HG03108 (cell line): ENCODE measurements at regions not wholly inside any gene's neighbourhood (a gene's known extent, or its start where the extent isn't known, plus 50 kb on each side); places are given as distances from the start of the nearest gene placed in this dataset.

Experiments used
- ATAC-seq: cut with Tn5 transposase; IDR thresholded peaks from one replicate; pipeline ENCODE4 v1.9.1; 2021; ENCODE audit warnings: moderate library complexity; ENCODE audit not compliant: unreplicated experiment

DNA sequence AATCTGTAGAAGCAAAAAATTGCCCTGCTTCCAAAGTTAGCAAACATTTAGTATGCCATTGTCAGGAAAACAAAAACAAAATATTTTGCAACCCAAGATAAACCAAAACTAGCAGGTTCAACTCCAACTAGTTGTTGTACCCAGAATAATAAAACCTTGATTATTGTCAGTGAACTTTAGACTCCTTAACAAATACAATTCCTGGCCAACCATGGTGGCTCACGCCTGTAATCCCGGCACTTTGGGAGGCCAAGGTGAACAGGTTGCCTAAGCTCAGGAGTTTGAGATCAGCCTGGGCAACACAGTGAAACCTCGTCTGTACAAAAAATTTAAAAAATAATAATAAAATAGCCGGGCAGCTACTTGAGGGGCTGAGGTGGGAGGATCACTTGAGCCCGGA, 53.6 kb upstream of the EPCAM start:
- no peak for ATAC-seq

DNA sequence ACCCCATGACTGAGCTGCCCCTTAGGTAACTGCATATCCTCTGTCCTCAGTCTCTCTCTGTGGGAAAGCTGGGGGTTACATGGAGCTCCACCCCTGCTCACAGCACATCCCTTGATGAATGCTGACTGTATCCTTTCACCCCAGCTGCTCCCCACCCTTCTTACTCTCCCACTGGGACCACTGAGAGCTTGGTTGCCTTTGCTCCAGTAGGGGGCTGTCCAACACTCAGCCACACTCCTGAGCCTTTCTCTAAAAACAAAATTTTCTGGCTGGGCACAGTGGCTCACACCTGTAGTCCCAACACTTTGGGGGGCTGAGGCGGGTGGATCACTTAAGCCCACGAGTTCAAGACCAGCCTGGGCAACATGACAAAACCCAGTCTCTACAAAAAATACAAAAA, 55.4 kb upstream of the EPCAM start:
- ATAC-seq, result no peak

DNA sequence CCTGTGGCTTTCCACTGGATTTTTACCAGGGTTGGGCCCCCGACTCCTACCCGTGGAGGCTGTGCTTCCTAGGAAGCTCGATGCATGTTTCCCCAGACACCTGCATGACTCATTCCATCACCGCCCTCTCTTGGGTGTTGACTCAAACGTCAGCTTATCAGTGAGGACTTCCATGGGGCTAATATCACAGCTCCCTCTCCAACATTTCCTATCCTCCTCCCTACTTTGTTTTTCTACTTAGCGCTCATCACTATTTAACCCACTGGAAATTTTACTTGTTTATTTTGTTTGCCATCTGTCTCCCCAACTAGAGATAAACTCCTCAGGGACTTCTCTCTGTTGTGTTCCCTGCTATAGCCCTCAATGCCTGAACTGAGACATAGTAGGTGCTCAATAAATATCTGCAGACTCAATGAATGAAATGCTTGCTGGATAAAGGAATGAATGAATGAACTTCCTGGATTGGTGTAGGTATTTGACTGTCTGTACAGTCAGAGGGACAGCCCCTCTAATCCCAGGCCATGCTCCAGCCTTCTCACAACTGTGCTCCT, 55.9 kb upstream of the EPCAM start:
- no peak for ATAC-seq

DNA sequence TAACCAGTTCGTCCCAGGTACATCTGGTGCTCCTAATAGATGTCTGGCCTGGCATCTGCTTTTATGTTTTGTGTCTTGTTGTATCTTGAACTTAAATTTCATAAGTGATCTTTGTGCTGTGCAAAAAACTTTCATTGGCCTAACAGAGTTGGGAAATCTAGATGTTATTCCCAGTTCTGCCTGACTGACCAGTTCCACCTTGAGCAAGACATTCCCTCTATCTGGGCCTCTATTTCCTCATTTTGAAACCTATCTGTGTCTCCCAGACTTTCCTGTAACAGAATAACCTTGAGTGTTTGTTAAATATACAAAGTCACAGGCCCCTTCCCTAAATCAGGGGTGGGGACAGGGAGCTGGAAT, 56.6 kb upstream of the EPCAM start:
- no peak for ATAC-seq

DNA sequence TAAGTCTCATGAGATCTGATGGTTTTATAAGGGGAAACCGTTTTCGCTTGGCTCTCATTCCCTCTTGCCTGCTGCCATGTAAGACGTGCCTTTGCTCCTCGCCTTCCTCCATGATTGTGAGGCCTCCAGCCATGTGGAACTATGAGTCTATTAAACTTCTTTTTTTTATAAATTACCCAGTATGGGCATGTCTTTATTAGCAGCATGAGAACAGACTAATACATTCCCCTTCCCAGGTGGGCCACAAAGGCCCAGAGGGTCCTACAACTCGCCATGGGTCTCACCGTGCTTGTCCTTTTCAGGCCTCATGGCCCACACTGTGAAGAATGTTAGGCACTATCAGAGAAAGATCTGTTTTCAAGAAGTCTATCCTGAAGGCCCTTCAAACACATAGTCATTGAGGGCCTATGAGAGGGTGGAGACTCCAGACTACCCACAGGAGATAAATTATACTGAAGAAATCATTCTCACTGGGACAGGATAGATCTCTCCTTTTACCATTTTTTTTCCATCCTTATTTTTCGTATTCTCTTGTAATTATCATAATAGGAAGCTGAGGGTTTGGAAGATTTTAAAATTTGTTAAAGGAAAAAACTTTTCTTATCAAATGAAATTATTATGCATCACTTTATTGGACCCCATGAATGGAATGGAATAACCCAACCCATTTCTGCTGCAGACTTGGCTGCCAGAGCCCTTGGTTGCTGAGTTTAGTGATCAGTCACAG, 57.2 kb upstream of the EPCAM start:
- ATAC-seq, result no peak

DNA sequence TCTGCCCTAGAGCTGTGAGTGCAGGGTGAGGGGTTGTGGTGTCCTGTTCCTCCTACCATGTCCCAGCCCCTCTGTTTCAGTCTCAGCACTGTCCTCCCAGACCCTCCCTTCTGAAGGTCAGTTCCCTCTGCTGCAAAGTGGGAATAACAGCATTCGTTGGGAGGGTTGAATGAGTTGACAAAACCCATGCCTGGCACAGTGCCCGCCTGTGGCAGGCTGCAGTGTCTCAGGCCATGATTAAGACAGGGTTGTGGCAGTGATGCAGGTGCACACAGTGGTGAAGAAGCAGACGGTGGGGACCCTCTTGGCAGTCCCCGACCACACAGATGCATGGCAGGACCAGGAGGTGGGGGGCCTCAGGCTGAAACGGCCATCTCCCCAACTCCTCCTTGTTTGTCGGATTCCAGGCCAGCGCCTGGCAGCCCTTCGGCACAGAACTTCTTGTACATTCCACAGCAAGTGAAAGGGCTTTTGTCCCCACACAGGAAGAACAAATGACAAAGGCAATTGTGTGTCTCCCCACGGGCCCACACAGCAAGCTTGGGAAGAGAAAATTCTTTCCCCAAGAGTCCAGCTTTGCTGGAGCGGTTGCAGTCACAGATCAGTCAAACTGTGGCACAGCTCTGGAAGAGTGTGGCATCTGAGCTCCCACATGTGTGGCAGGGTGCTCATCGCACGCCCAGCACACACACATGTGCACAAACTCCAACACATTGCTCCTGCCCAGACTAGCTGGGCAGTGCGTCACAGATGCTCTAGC, 58.1 kb upstream of the EPCAM start:
- ATAC-seq, result peak; percentile 12

DNA sequence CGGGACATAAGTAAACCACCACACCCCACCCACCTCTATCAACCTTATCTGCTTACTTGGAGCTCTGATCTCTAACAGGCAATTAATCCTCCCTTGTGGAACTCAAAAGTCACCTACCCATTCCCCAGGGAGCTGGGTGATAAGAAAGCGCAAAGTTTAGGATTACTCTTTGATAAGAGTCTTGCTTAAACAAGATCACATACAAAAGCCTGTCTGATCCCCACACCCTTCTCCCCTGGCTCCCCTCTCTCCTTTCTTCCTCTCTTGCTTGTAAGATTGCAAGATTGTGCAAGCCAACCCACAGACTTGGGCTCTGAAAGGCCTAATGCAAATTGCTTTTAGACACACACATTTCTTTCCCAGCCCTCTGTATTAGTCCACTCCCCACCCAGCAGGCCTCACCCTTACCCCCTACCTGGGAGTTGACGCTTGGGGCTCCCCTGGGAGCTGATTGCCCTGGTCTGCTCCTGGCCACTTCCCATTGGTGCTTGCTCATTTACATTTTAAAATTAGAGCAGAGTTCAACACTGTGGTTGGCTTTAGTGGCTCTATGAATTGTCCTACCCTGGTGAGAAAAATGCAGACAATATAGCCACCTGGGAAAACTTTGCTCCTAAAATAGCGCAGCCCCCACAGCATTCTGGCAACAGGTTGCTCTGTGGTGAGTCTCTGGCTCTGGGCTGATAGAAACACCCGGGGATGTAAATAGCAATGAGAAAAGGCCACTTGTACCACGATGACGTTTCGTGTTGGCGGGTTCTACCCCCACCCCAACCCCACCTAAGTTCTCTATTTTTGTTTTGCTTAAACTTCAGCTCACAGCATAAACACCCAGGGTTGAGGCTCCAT, 58.9 kb upstream of the EPCAM start:
- peak; percentile 83 for ATAC-seq

DNA sequence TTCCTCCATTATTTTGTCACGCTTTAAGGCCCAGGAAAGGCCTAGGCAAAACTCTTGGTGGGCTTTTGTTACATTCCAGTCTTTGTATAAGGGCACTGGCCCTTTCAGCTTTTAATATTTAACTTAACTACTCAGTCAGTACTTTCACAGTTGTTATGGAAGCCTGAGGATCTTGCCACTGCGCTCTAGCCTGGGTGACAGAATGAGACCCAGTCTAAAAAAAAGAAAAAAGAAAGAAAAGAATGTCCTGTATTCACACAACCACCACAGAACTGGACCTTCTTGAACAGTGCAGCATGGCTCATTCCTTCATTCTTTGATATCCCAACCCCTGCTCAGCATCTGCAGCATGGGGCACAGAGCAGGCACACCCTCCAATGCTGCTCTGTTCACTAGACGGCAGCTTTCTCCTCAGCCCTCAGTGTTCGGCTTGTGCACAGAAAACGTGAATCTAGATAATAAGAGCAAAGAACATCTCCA, 59.6 kb upstream of the EPCAM start:
- no peak for ATAC-seq

DNA sequence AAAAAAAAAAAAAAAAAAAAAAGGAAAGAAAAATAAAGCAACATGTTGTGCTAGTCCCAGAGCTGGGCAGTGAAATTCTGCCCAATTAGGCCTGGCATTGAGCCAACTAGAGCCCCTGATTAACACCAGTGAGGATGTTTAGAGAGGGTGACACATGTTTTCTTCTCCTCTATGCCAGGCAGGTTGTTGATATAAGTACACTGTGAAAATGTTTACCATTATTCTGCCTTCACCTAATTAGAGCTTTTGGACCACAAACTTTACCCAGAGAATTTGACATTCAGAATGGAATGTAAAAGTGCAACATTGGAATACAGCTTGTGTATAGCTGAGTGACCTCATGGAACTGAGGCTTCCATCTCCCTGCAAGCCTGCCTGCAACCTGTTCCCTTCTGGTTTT, 62.0 kb upstream of the EPCAM start:
- no peak for ATAC-seq

DNA sequence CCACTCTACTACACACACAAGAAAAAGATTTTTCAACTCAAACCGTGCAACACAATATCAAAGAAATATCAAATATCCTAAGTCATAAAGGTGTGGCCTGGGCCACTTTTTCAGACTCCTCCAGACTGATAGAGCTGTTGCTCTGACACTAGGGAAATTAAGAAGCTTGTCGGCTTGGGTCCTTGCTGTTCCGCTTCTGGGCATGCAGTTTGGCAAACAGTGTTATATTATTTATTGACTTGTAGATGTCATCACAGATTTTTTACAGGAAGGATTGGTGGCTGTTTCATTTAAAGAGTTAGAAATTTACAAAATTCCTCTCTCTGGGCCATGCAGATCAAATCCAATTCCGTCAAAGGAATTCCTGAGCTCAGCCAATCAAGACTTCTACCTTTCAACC, 64.5 kb upstream of the EPCAM start:
- ATAC-seq, result no peak

DNA sequence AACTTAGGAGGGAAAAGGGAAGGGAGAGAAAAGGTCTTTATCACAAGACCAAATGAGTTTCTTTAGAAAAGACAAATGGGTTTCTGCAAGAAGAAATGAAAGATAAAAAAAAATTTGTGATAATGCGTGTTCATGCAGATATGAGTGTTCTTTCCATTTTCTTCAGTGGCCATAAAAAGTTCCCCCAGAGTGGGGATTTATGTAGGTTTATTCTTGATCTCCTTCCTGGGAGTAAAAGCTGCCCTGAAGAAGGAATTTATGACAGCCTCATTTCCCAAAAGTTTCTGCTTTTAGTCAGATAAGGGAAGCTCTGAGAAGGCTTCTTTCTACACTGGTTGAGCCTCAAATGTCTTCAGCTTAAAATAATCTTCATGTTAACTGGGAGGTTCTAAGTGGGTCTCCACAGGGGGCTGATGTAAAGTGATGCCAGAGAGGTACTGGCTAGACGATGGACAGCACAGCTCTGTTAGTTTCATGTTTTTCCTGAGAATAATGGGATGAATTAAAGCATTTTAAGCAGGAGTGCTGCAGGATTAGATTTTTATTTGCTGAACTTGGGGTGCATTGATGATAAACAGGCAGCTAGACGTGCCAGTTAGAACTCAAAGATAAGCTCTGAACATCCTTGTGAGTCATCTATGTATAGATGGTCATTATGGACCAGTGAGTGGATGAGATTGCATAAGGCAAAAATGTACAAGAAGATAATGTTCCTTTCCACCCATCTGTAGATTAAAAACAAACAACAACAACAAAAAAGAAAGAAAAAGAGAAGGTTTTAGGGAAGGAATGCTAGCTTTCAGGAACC, 65.6 kb upstream of the EPCAM start:
- no peak for ATAC-seq

DNA sequence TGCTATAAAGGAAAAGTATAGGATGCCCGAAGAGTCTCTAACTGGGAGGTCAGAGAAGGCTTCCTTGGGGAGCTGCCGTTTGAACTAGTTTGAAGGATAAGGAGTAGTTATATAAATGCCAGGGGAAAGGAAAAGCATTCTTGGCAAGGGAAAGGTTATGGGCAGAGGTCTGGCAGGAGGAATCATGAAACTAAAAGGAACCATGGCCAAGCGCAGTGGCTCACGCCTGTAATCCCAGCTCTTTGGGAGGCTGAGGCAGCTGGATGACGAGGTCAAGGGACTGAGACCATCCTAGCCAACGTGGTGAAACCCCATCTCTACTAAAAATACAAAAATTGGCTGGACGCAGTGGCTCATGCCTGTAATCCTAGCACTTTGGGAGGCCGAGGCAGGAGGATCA, 66.8 kb upstream of the EPCAM start:
- ATAC-seq, result no peak

DNA sequence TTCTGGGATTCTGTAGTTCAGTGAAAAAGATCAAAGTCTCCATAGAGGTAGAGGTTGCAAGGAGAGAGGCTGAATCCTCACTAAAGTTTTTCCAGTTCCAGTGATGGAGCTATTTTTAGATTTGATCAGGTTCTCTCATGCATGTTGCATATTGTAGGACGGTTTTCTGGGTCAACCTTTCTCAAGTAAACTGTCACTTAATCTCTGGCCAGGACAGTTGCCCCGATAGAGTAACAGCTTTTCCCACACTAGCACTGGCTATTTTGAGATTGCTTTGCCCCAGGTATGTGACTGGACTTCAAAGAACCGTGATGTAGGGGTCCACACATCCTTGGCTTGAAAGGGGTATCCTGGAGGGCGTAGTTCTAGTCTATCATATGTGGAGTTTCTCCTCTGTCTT, 67.4 kb upstream of the EPCAM start:
- ATAC-seq, result no peak

DNA sequence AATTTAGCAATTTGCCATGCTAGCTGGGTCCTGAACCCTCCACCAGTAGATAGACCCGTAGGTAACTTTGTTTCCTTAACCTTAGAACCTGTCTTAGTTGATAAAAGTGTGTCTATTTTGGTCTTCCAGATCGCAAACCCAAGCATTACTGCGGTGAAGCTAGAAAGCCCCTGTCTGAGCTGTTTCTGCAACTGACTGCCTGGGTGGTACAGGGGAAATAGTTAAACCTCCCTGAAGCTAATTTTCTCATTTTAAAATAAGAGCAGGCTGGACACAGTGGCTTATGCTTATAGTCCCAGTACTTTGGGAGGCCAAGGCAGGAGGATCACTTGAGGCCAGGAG, 67.9 kb upstream of the EPCAM start:
- peak; percentile 54 for ATAC-seq

DNA sequence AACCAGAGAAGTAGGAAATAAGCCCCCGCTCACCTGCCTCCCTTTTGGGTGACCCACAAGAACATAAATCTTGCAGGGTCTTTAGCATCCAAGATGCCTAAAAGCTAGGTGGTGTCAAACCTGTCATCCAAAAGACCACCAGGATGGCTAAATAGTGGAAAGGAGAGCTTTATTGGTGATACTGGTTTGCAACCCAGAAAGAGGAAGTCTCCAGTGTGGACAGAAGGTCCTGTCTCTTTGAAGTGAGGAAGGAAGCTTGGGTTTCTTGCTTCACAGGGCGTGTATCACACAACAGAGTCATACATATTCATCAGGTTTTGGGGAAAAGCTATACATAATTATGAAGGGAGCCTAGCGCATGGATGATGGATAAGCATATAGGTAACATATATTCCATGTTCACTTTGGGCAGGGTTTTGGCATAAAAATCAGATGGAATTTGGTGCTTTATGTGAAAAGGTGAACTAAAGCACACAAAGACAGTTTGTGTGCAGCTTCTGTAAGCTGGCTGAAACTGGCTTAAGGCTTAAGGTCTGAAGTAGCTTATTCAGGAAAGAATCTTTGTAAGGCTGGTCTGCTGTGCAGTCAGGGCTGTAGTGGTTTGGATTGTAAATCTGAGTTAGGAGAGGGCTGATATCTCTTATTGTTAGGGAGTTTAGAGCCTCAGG, 68.4 kb upstream of the EPCAM start:
- ATAC-seq, result peak; percentile 74

DNA sequence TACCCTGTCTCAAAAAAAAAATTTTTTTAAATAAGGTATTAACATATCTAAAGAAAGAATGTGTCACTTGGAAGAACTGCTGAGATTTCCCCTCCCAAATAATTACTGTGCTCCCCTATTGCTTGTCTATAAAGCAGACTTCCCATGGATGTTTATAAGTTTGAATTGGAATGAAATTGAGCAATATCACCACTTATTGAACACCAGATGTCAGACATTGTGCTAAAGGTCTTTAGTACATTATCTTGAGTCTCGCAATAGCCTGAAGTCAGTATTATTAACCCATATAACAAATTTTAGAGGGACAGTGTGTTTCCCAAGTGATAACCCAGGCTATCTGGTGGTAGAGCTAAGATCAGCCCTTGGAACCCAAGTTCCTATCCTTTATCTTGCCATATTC, 69.0 kb upstream of the EPCAM start:
- no peak for ATAC-seq

DNA sequence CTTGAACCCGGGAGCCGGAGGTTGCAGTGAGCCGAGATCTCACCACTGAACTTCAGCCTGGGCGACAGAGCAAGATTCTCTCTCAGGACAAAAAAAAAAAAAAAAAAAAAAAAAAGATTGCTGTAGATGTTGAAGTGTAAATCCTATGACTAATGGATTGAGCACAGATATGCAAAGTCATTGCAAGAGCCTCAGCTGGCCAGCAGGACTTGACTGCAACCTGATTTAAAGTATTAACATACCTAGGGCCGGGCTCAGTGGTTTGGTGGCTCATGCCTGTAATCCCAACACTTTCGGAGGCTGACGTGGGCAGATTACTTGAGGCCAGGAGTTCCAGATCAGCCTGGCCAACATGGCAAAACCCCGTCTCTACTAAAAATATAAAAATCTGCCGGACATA, 69.6 kb upstream of the EPCAM start:
- ATAC-seq, result no peak

DNA sequence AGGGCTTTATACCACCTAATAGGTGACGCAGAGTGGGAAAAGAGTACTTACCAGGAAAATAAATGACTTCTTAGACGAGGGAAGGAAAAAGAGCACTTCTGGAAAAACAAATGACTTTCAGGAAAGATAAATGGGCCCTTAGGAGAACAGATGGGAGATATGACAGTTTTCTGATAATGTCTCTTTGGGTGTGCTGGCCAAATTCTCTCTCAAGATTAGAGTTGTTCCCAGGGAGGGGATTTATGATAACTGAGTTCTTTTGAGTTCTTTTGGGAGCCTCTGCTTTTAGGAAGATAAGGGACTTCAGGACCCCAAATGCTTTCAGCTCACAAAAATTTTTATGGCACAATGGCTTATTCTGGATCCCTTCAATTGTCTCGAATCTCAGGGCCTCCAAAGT, 70.3 kb upstream of the EPCAM start:
- no peak for ATAC-seq

DNA sequence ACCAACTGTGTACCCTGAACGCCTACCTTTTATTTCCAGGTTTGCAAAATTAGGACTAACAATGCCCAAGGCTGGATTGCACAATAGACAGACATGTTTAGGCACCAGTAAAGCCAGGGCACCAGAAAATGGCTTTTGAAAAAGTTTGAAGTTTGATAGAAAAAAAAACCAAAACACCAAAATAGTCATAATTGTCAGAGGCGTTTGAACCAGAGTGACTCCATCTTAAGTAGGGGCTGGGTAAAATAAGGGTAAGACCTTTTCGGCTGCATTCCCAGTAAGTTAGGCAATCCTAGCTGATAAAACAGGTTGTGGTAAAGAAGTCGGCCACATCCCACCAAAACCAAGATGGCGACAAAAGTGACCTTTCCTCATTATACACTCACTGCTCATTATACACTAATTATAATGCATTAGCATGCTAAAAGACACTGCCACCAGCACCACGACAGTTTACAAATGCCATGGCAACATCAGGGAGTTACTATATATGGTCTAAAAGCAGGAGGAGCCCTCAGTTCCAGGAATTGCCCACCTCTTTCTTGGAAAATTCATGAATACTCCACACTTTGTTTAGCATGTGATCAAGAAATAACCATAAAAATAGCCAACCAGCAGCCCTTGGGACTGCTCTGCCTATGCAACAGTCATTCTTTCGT, 71.2 kb upstream of the EPCAM start:
- no peak for ATAC-seq
